Endothelial cell of umbilical vein (primary cell): ENCODE measurements at regions not wholly inside any gene's neighbourhood (a gene's known extent, or its start where the extent isn't known, plus 50 kb on each side); places are given as distances from the start of the nearest gene placed in this dataset.

Experiments used
- CTCF ChIP-seq, 2 donors: IDR thresholded peaks; 1 replicate in 1 of 2; 2 replicates in 1 of 2; pipeline ENCODE4 v1.5.1; 2011; ENCODE audit warnings: low read length in 2 of 2, mild to moderate bottlenecking in 2 of 2, moderate library complexity in 2 of 2, control low read depth in 1 of 2, inconsistent platforms in 1 of 2, low read depth in 1 of 2; ENCODE audit not compliant: insufficient read depth in 1 of 2; ENCODE audit errors: extremely low read depth in 1 of 2
- EZH2 ChIP-seq: IDR thresholded peaks from 2 replicates; pipeline ENCODE4 v1.6.1; 2012; ENCODE audit warnings: borderline replicate concordance, low read depth, mild to moderate bottlenecking, moderate library complexity, low read length, inconsistent platforms; ENCODE audit not compliant: severe bottlenecking
- FOS ChIP-seq: IDR thresholded peaks from 2 replicates; pipeline ENCODE4 v1.6.1; 2011; ENCODE audit warnings: mild to moderate bottlenecking, low read length, moderate library complexity, borderline replicate concordance; ENCODE audit not compliant: insufficient read depth
- GATA2 ChIP-seq: IDR thresholded peaks from 2 replicates; pipeline ENCODE4 v1.7.0; 2011; ENCODE audit warnings: low read depth, mild to moderate bottlenecking, moderate library complexity, mixed read lengths, low read length; ENCODE audit not compliant: insufficient read length, insufficient read depth
- POLR2A ChIP-seq: IDR thresholded peaks from 2 replicates; pipeline ENCODE4 v1.6.1; 2012; ENCODE audit warnings: low read depth, mild to moderate bottlenecking, control low read depth, low read length
- POLR2AphosphoS5 ChIP-seq: IDR thresholded peaks from 2 replicates; pipeline ENCODE4 v1.6.1; 2012; ENCODE audit warnings: low read depth, mild to moderate bottlenecking, control low read depth, low read length, moderate library complexity; ENCODE audit not compliant: insufficient read depth

GRCh38 chr4:181063212-181063611, 1180.0 kb upstream of the TENM3 start:
- TF ChIP-seq CTCF (IDR thresholded peaks at IDR 0.05; ENCODE audit: extremely low read depth in 1 of 2, insufficient read depth in 1 of 2, low read depth in 1 of 2, low read length in 2 of 2) (no peak), POLR2AphosphoS5 (no peak), EZH2 (no peak), FOS (no peak), POLR2A (no peak), GATA2 (no peak)
